ENCODE measurements at regions not wholly inside any gene's neighbourhood (a gene's known extent, or its start where the extent isn't known, plus 50 kb on each side); places are given as distances from the start of the nearest gene placed in this dataset.

DNA sequence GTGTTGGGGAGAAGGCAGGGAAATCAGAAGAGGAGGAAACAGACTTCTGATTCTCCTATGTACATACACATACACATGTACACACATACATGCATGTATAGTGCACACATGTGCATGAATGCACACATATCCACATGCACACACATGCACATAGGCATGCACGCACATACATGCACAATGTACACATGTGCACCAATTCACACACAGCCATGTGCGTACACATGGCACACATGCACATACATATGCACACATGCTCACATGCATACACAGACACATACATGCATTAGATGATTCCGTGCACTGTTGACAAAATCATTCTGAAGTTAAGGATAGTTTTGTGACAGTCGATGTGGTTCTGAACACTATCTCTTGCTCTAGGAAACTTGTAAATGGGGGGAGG, 214.0 kb upstream of the CDH13 start:
- Histone ChIP-seq H4K20me1 (replicated peaks in 1 of 2; ENCODE audit: control insufficient read depth in 1 of 2, insufficient read depth in 2 of 2, low read length in 2 of 2) (no peaks in the 10 kb centered on the region), H3K79me1 (ENCODE audit: low read depth, low read length) (no peaks in the 10 kb centered on the region), H2BK20ac (ENCODE audit: low read length) (no peak overlapping the region), H3K4me1 (replicated peaks in 1 of 4; ENCODE audit: control insufficient read depth in 3 of 4, insufficient read depth in 4 of 4, low read length in 3 of 4) (peaks cover 0 to 3% (median 0%) of the 10 kb centered on the region in 4 experiments; a peak in 1 of 7 replicates), H3K27me3 (replicated peaks in 1 of 4; ENCODE audit: control insufficient read depth in 3 of 4, extremely low read depth in 1 of 4, insufficient read depth in 3 of 4, low read length in 3 of 4) (no peaks in the 10 kb centered on the region), H3K18ac (ENCODE audit: extremely low read depth, low read length) (no peak overlapping the region), H3K4me3 (ENCODE audit: extremely low read depth in 1 of 4, insufficient read depth in 2 of 4, low read depth in 3 of 4, low read length in 4 of 4) (no peak overlapping the region), H2AFZ (ENCODE audit: low read length) (no peak overlapping the region), H3K9ac (replicated peaks in 1 of 4; ENCODE audit: extremely low read depth in 1 of 4, low read depth in 3 of 4, low read length in 3 of 4) (no peak overlapping the region), H2BK15ac (ENCODE audit: low read length) (no peak overlapping the region), H3K4ac (replicated peaks; ENCODE audit: insufficient read length, low read depth, low read length) (no peak overlapping the region), H4K5ac (ENCODE audit: insufficient read length, low read depth, low read length) (no peak overlapping the region), H3K4me2 (ENCODE audit: insufficient read depth in 1 of 2, low read depth in 2 of 2, low read length in 2 of 2) (no peak overlapping the region), H3K9me3 (ENCODE audit: insufficient read depth in 2 of 2, low read depth in 1 of 2, low read length in 1 of 2) (no peaks in the 10 kb centered on the region), H2BK5ac (ENCODE audit: low read depth, low read length) (no peak overlapping the region), H4K8ac (ENCODE audit: extremely low read depth, insufficient read depth, low read length) (no peak overlapping the region), H3K14ac (ENCODE audit: insufficient read length) (no peak overlapping the region), H3K27ac (ENCODE audit: low read depth, low read length) (no peak overlapping the region), H2AK5ac (ENCODE audit: low read depth, low read length) (no peak overlapping the region), H3K23ac (ENCODE audit: insufficient read length) (no peak overlapping the region), H3K36me3 (ENCODE audit: control insufficient read depth in 2 of 4, insufficient read depth in 4 of 4, low read length in 3 of 4) (no peaks in the 10 kb centered on the region), H4K91ac (replicated peaks; ENCODE audit: insufficient read length, low read length) (no peak overlapping the region), H3K79me2 (ENCODE audit: control insufficient read depth in 1 of 2, insufficient read depth in 2 of 2, low read length in 2 of 2) (no peaks in the 10 kb centered on the region), H2BK120ac (replicated peaks; ENCODE audit: low read depth, low read length) (no peak overlapping the region), H3K56ac (replicated peaks; ENCODE audit: insufficient read length, low read depth, low read length) (no peak overlapping the region), H2BK12ac (ENCODE audit: low read depth, low read length) (no peak overlapping the region), H3K23me2 (ENCODE audit: low read depth, low read length) (no peaks in the 10 kb centered on the region)
- CTCF ChIA-PET (ENCODE audit: partially characterized antibody), result no interaction called here
- WGBS, 2 experiments (ENCODE audit: extremely low coverage in 1 of 2, insufficient coverage in 1 of 2, insufficient read length in 1 of 2, insufficient replicate concordance in 2 of 2, low coverage in 1 of 2, low lambda C conversion rate in 2 of 2, missing lambda C conversion rate in 1 of 2), result 94% methylated on average over 4 of the region's 4 CpGs; no CpG with 5 or more reads in 1 of the 2 experiments
- no peak for DNase-seq (ENCODE audit: low read depth in 1 of 2, low spot score in 2 of 2)
- no peak for FAIRE-seq
- POLR2A ChIA-PET (ENCODE audit: partially characterized antibody), result no interaction called here
- no peak for TF ChIP-seq KDM1A (IDR thresholded peaks at IDR 0.05; ENCODE audit: borderline replicate concordance, low read length)
- TF ChIP-seq HDAC2 (IDR thresholded peaks at IDR 0.05; ENCODE audit: borderline replicate concordance in 1 of 2, low read depth in 2 of 2, low read length in 2 of 2), result no peak
- TF ChIP-seq, protein P1, sequence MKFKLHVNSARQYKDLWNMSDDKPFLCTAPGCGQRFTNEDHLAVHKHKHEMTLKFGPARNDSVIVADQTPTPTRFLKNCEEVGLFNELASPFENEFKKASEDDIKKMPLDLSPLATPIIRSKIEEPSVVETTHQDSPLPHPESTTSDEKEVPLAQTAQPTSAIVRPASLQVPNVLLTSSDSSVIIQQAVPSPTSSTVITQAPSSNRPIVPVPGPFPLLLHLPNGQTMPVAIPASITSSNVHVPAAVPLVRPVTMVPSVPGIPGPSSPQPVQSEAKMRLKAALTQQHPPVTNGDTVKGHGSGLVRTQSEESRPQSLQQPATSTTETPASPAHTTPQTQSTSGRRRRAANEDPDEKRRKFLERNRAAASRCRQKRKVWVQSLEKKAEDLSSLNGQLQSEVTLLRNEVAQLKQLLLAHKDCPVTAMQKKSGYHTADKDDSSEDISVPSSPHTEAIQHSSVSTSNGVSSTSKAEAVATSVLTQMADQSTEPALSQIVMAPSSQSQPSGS (IDR thresholded peaks at IDR 0.05; ENCODE audit: low read length), result no peak
- no peak for TF ChIP-seq RAD21 (IDR thresholded peaks at IDR 0.05 in 1 of 2, conservative IDR thresholded peaks at IDR 0.05 in 1 of 2; ENCODE audit: low read depth in 2 of 2, low read length in 2 of 2)
- no peak for TF ChIP-seq TCF12 (IDR thresholded peaks at IDR 0.05; ENCODE audit: low read depth, low read length)
- no peak for TF ChIP-seq EP300 (IDR thresholded peaks at IDR 0.05; ENCODE audit: borderline replicate concordance in 1 of 2, low read depth in 2 of 2, low read length in 2 of 2)
- TF ChIP-seq ASH2L (IDR thresholded peaks at IDR 0.05; ENCODE audit: low read length), result no peak
- TF ChIP-seq GABPA (IDR thresholded peaks at IDR 0.05; ENCODE audit: borderline replicate concordance, insufficient read depth, low read length), result no peak
- no peak for TF ChIP-seq KDM5A (IDR thresholded peaks at IDR 0.05; ENCODE audit: low read length)
- TF ChIP-seq SUZ12 (IDR thresholded peaks at IDR 0.05; ENCODE audit: low read length), result no peak
- no peak for TF ChIP-seq SIX5 (IDR thresholded peaks at IDR 0.05; ENCODE audit: low read depth, low read length)
- no peak for TF ChIP-seq PHF8 (conservative IDR thresholded peaks at IDR 0.05; ENCODE audit: low read depth, low read length)
- no peak for TF ChIP-seq BACH1 (IDR thresholded peaks at IDR 0.05; ENCODE audit: low read length)

All from H1 (cell line).